Astrocyte of the cerebellum (primary cell): ENCODE measurements at regions not wholly inside any gene's neighbourhood (a gene's known extent, or its start where the extent isn't known, plus 50 kb on each side); places are given as distances from the start of the nearest gene placed in this dataset.

Experiments
- DNase-seq: peaks from one replicate; pipeline ENCODE4 v3.0.0-alpha.2; 2011; ENCODE audit warnings: low read depth
- H3K4me3 ChIP-seq: 2 replicates; pipeline ENCODE4 v1.5.1; 2011; ENCODE audit warnings: mild to moderate bottlenecking, low read depth, low read length, moderate library complexity
- CTCF ChIP-seq: IDR thresholded peaks from 2 replicates; pipeline ENCODE4 v1.5.1; 2012; ENCODE audit warnings: low read length, low read depth, moderate library complexity, mild to moderate bottlenecking; ENCODE audit errors: missing control alignments
- in situ Hi-C: cut with HindIII; loops from 2 replicates; pipeline ENCODE4 v1.10.0; 2017; ENCODE audit warnings: low sequenced_read_pairs

DNA sequence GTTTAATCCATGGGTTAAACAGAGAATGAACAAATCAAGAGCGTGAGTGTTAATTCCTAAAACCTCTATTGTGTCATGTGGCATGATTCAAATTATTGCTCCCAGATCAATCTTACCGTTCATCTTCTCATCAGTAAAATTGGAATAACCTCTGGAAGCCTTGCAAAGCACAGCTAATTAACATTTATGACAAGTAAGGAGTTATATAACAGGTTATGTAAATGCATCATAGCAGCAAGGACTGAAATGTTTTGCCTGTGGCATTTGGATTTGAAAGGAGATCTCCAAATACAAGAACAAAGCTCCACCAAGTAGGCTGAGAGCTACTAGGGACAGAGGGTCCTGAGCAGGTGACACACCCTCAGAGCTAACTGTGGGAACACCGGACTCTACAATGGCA is 502.9 kb upstream of the CELF2 start:
- no peak for DNase-seq
- no peak for TF ChIP-seq CTCF

GRCh38 chr10:10515479-10516204 is 502.0 kb upstream of the CELF2 start:
- no peak overlapping the region for H3K4me3 ChIP-seq
- no peak for TF ChIP-seq CTCF
- no peak for DNase-seq
- in situ Hi-C loops: no loop called here

More for the DNA sequence above, 502.9 kb upstream of the CELF2 start:
- in situ Hi-C loops: no loop called here
- H3K4me3 ChIP-seq: no peak overlapping the region

DNA sequence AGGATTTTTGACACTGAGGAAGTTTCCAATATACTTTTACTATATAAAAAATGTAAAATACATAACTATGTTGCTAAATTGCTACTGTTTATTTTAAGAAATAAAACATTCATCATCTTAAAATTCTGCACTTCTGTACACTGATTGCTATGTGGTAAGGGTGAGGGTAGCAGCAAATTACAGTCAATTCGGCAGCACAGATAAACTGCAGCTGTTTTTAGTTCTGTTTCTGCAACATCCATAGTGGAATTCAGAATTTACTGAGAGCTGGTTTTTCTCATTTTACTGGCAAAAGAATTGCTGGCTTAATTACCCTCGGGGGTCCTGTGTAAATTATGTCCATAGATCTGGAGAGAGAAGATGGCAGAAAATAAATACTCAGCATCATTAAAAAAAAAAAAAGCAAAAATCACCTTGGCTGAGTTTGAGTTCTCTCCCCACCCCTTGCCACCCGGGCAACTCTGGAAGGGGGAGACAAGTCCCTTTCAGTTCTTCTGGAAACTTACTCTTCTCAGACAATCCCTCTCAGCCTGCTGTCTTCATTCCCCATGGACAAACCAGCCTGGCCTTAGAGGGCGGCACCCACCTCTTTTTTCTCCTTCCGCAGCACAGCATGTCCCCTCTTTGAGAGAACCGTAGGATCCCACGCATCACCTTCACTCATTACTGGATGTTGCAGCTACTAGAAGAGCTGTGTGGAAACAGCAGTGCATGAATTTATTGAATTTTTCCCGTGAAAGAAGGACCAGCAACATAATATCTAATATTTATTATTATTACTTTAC is 501.1 kb upstream of the CELF2 start:
- DNase-seq: no peak
- no peak for TF ChIP-seq CTCF
- H3K4me3 ChIP-seq: no peak overlapping the region
- in situ Hi-C loops: no loop called here

DNA sequence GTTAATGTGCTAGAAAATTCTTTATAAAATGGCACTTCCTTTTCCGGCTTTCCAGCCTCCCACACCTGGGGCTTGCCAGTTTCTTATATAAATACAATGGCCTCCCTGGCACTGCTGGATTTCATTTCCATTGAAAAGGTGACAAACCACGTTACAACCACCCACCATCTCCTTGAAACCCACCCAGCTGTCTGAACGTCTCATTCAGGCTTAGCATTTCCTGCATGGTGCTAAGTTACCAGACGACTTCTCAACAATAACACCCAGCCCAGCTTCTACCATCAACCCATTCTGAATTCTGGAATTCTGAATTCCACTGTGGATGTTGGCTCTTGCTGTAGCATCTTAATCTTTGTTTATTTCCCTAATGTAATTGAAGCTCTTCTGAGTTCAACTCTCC is 499.8 kb upstream of the CELF2 start:
- in situ Hi-C loops: no loop called here
- DNase-seq: no peak
- no peak overlapping the region for H3K4me3 ChIP-seq
- no peak for TF ChIP-seq CTCF

GRCh38 chr10:10519674-10520073 is 498.0 kb upstream of the CELF2 start:
- in situ Hi-C loops: no loop called here

More at GRCh38 chr10:10519674-10520073, 498.0 kb upstream of the CELF2 start:
- no peak for TF ChIP-seq CTCF
- DNase-seq: no peak
- no peak overlapping the region for H3K4me3 ChIP-seq
